ENCODE measurements at regions not wholly inside any gene's neighbourhood (a gene's known extent, or its start where the extent isn't known, plus 50 kb on each side); places are given as distances from the start of the nearest gene placed in this dataset.

GRCh38 chr6:81856872-81857271, 104.4 kb upstream of the TENT5A start:
- no peak for DNase-seq

- DNase-seq = no peak
Observed at GRCh38 chr6:81854474-81854873, 102.0 kb upstream of the TENT5A start.

- DNase-seq = no peak
Observed at GRCh38 chr6:81853975-81854374, 101.5 kb upstream of the TENT5A start.

GRCh38 chr6:81849248-81849647, 96.8 kb upstream of the TENT5A start:
- DNase-seq = no peak

GRCh38 chr6:81847866-81848265, 95.4 kb upstream of the TENT5A start:
- DNase-seq = no peak

- DNase-seq = no peak
Observed at GRCh38 chr6:81844686-81845085, 92.2 kb upstream of the TENT5A start.

GRCh38 chr6:81843302-81843701, 90.8 kb upstream of the TENT5A start:
- DNase-seq = no peak

- no peak for DNase-seq
Observed at GRCh38 chr6:81842254-81842653, 89.8 kb upstream of the TENT5A start.

- DNase-seq = no peak
Observed at GRCh38 chr6:81838724-81839426, 86.4 kb upstream of the TENT5A start.

GRCh38 chr6:81838031-81838430, 85.5 kb upstream of the TENT5A start:
- no peak for DNase-seq

- DNase-seq = no peak
Observed at GRCh38 chr6:81834141-81834681, 81.7 kb upstream of the TENT5A start.

GRCh38 chr6:81832304-81832703, 79.8 kb upstream of the TENT5A start:
- DNase-seq = no peak

- no peak for DNase-seq
Observed at GRCh38 chr6:81831274-81831673, 78.8 kb upstream of the TENT5A start.

- no peak for DNase-seq
Observed at GRCh38 chr6:81826784-81827183, 74.3 kb upstream of the TENT5A start.

- no peak for DNase-seq
Observed at GRCh38 chr6:81822568-81822967, 70.1 kb upstream of the TENT5A start.

- DNase-seq = no peak
Observed at GRCh38 chr6:81821449-81821848, 69.0 kb upstream of the TENT5A start.

GRCh38 chr6:81820980-81821379, 68.5 kb upstream of the TENT5A start:
- no peak for DNase-seq

- DNase-seq = no peak
Observed at GRCh38 chr6:81820422-81820821, 67.9 kb upstream of the TENT5A start.

GRCh38 chr6:81819767-81820166, 67.3 kb upstream of the TENT5A start:
- DNase-seq = no peak

- DNase-seq = no peak
Observed at GRCh38 chr6:81818901-81819361, 66.5 kb upstream of the TENT5A start.

- DNase-seq = no peak
Observed at GRCh38 chr6:81816380-81816779, 63.9 kb upstream of the TENT5A start.

GRCh38 chr6:81814370-81815076, 62.0 kb upstream of the TENT5A start:
- DNase-seq = no peak

- DNase-seq = no peak
Observed at GRCh38 chr6:81813305-81813704, 60.8 kb upstream of the TENT5A start.

- DNase-seq = no peak
Observed at GRCh38 chr6:81812401-81812800, 59.9 kb upstream of the TENT5A start.
